SJSA1 (cell line): ENCODE measurements at regions not wholly inside any gene's neighbourhood (a gene's known extent, or its start where the extent isn't known, plus 50 kb on each side); places are given as distances from the start of the nearest gene placed in this dataset.
"Not testable (repeated sequence)": the region's sequence is repeated elsewhere in the genome, so short reads cannot be mapped to it uniquely, and the experiment has no call there.

Experiments
- DNase-seq, 2 experiments: peaks; one replicate each; pipeline ENCODE4 v3.0.0-alpha.2; 2015 to 2020; ENCODE audit warnings: low spot score in 2 of 2, low read depth in 1 of 2
- H3K27ac ChIP-seq: fragments of 250-450 bp; sonication (Bioruptor Pico); 2 replicates; pipeline ENCODE4 v1.5.1; 2020; ENCODE audit warnings: mild to moderate bottlenecking, moderate library complexity
- H3K27me3 ChIP-seq: fragments of 250-450 bp; sonication (Bioruptor Pico); replicated peaks from 2 replicates; pipeline ENCODE4 v1.5.1; 2020; ENCODE audit warnings: mild to moderate bottlenecking, moderate library complexity
- H3K36me3 ChIP-seq: fragments of 250-450 bp; sonication (Bioruptor Pico); 2 replicates; pipeline ENCODE4 v1.5.1; 2020; ENCODE audit warnings: mild to moderate bottlenecking
- H3K4me1 ChIP-seq: fragments of 250-450 bp; sonication (Bioruptor Pico); replicated peaks from 2 replicates; pipeline ENCODE4 v1.6.1; 2021; ENCODE audit warnings: mild to moderate bottlenecking
- H3K4me3 ChIP-seq: fragments of 250-450 bp; sonication (Bioruptor Pico); 2 replicates; pipeline ENCODE4 v1.5.1; 2020; ENCODE audit warnings: mild to moderate bottlenecking
- H3K9me3 ChIP-seq: fragments of 250-450 bp; sonication (Bioruptor Pico); replicated peaks from 2 replicates; pipeline ENCODE4 v1.5.1; 2020; ENCODE audit warnings: mild to moderate bottlenecking

GRCh38 chr6:15170126-15170525 lies 75.7 kb upstream of the JARID2 start:
- H3K4me1 ChIP-seq: no peaks in the 10 kb centered on the region
- no peak overlapping the region for H3K27ac ChIP-seq
- no peak overlapping the region for H3K4me3 ChIP-seq

GRCh38 chr6:15171026-15171425 lies 74.8 kb upstream of the JARID2 start:
- Histone ChIP-seq H3K36me3 (no peaks in the 10 kb centered on the region), H3K27me3 (no peaks in the 10 kb centered on the region), H3K4me3 (no peak overlapping the region), H3K9me3 (no peaks in the 10 kb centered on the region), H3K27ac (no peak overlapping the region), H3K4me1 (no peaks in the 10 kb centered on the region)
- no peak for DNase-seq

More at GRCh38 chr6:15170126-15170525, 75.7 kb upstream of the JARID2 start:
- H3K9me3 ChIP-seq: no peaks in the 10 kb centered on the region
- no peaks in the 10 kb centered on the region for H3K27me3 ChIP-seq
- DNase-seq: no peak
- H3K36me3 ChIP-seq: no peaks in the 10 kb centered on the region

- no peak for DNase-seq
Observed at GRCh38 chr6:15176816-15177370, 69.0 kb upstream of the JARID2 start.

GRCh38 chr6:15183979-15184378 lies 61.9 kb upstream of the JARID2 start:
- H3K9me3 ChIP-seq: no peaks in the 10 kb centered on the region
- no peaks in the 10 kb centered on the region for H3K4me1 ChIP-seq
- no peak overlapping the region for H3K4me3 ChIP-seq
- H3K27me3 ChIP-seq: no peaks in the 10 kb centered on the region
- no peak overlapping the region for H3K27ac ChIP-seq
- H3K36me3 ChIP-seq: no peaks in the 10 kb centered on the region
- DNase-seq: no peak

More at GRCh38 chr6:15176816-15177370, 69.0 kb upstream of the JARID2 start:
- Histone ChIP-seq H3K9me3 (no peaks in the 10 kb centered on the region), H3K36me3 (no peaks in the 10 kb centered on the region), H3K27ac (no peak overlapping the region), H3K4me1 (no peaks in the 10 kb centered on the region), H3K4me3 (no peak overlapping the region), H3K27me3 (no peaks in the 10 kb centered on the region)

GRCh38 chr6:15184441-15184861 lies 61.4 kb upstream of the JARID2 start:
- no peaks in the 10 kb centered on the region for H3K4me1 ChIP-seq
- DNase-seq: no peak
- H3K36me3 ChIP-seq: no peaks in the 10 kb centered on the region
- H3K27me3 ChIP-seq: no peaks in the 10 kb centered on the region
- H3K27ac ChIP-seq: no peak overlapping the region
- H3K9me3 ChIP-seq: no peaks in the 10 kb centered on the region
- no peak overlapping the region for H3K4me3 ChIP-seq

- H3K4me1 ChIP-seq, H3K4me3 ChIP-seq, H3K27me3 ChIP-seq, H3K27ac ChIP-seq, H3K9me3 ChIP-seq, H3K36me3 ChIP-seq, DNase-seq: not testable (repeated sequence)
Observed at GRCh38 chr6:15185111-15185510, 60.8 kb upstream of the JARID2 start.

GRCh38 chr6:15193451-15193850 lies 52.4 kb upstream of the JARID2 start:
- not testable (repeated sequence) for H3K4me1 ChIP-seq, H3K27ac ChIP-seq, H3K9me3 ChIP-seq, H3K36me3 ChIP-seq, DNase-seq, H3K27me3 ChIP-seq, H3K4me3 ChIP-seq

- Histone ChIP-seq H3K9me3 (no peaks in the 10 kb centered on the region), H3K4me3 (no peak overlapping the region), H3K36me3 (no peaks in the 10 kb centered on the region), H3K4me1 (no peaks in the 10 kb centered on the region), H3K27ac (no peak overlapping the region), H3K27me3 (no peaks in the 10 kb centered on the region)
- DNase-seq: no peak
Observed at GRCh38 chr6:15194453-15194852, 51.4 kb upstream of the JARID2 start.
